Forelimb muscle (tissue), 1 donor: ENCODE measurements at regions not wholly inside any gene's neighbourhood (a gene's known extent, or its start where the extent isn't known, plus 50 kb on each side); places are given as distances from the start of the nearest gene placed in this dataset.
A peak's percentile ranks its signal among the peaks of the same experiment; 100 is the strongest.

ENCODE experiments used
- DNase-seq: peaks from one replicate; pipeline ENCODE4 v3.0.0-alpha.2; 2013; ENCODE audit warnings: low read depth

GRCh38 chr4:140316799-140317198, 56.6 kb upstream of the SCOC start:
- DNase-seq = no peak

GRCh38 chr4:140315970-140316369, 57.5 kb upstream of the SCOC start:
- no peak for DNase-seq

DNA sequence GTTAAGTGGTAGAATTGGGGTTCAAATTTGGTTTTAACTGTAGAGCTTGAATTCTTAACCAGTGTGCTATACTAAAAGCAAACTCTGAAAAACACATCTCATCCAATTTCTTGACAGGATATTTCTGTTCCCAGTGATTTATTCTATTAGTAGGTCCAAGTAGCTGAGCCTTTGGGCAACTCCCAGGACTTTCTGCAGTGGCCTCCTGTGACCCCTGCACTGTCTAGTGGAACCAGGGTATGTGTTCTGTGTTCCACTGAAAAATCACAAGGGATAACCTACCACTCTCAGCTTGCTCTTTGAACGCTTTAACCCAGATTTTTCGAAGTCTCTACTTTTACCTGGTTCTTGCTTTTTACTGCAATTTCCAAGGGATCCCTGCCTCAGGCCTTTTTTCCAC, 58.0 kb upstream of the SCOC start:
- no peak for DNase-seq

DNA sequence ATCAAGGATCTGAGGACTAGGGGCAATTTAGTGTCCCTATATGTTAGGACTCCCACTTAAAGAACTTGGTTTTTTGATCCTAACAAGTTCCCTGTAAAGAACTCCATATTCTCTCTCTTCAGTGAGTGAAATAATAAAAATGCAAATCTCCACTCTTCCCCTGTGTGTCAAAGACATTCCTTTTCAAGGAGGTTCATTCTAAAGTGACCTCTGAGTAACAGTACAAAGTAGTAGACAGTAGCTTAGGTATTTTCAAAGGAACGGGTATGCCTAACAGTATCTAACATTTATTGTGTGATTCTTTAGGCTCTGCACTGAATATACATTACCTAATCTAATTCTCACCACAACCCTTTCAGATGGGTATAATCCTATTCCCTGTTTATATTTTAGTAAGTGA, 58.4 kb upstream of the SCOC start:
- no peak for DNase-seq

GRCh38 chr4:140312100-140312499, 61.3 kb upstream of the SCOC start:
- DNase-seq = no peak

- DNase-seq = no peak
Observed at GRCh38 chr4:140311257-140311835, 62.1 kb upstream of the SCOC start.

DNA sequence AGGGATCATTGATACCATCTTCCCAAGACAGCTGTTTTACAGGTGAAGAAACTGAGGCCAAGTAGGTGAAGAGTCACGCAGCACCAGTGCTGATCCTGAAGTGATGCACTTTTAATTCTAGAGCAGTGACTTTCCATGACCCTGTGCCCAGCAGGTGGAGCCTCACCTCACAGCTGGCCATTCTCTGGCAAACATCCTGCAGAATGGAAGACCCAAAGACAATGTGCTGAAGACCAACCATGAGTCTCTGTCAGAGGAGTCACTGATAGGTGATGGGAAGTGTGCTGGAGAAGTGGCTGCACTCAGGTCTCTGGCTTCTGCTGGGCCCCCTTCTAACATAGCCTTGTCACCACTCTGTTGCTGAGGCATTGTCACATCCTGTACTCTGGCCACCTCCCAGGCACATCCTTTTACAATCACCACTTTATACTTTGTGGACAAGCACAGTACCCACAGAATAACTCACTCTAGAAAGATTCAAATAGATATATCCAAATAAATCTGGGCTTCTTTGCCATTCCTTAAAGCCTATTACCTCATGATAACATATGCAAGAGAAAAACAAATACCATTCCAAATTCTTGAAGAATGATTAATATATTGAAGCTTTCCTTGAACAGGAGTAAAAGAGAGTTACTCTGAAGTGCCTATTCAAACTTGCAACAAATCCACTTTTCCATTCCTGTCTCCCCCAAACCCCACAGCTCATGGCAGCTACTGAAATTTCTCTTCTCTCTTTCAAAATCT, 64.1 kb upstream of the SCOC start:
- no peak for DNase-seq

DNA sequence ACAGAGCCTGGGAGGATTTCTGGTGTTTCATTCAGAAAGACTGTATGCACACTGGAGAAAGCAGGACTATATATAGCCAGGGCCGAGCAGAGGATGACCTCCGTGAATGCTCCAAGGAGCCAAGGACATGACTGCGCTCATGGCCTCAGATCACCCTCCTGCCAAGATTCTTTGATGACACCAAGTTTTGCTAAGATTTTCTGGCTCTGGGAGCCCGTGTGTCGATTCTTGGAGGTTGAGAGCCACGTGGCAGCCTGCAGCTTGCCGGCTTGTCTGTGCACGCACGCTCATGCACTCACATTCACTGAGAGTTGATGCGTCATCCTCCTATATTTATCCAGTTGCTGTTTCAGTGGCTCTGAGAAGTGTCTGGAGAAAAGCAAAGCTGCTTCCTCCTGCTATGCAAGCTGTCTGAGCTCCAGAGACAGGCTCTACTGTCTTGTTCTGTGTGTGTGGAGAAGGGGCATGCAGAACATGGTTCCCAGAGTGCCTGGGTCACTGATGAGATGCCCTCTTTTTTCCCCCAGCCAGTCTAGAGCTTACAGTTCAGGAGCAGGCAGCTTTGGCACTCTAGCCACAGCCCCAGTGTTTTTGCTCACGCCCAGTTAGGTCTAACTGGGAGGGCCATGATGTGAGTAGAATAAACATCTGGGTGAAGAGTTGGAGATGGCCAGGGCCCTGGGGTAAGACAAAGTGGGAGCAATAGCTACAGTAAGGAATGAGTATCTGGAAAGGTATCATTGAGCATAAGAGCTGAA, 64.9 kb upstream of the SCOC start:
- DNase-seq = peak; percentile 40

- no peak for DNase-seq
Observed at GRCh38 chr4:140305053-140305452, 68.4 kb upstream of the SCOC start.

DNA sequence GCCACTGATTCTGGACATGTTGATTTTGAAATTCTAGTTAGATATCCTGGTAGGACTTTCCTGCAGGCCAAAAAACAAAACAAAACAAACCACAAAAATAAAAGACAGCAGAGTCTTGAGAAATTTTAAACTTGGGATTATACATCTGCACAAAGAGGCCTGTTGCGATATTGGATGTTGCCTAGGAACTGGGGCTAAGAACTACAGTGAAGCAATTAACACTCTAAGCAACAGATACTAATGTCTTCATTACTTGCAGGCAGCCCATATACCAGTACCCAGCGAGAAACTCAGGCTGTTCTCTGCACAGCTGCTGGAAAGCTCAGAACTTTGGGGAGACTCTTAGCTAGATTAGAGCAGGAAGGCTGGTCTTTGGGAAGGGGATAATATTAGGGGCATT, 69.1 kb upstream of the SCOC start:
- DNase-seq = no peak

DNA sequence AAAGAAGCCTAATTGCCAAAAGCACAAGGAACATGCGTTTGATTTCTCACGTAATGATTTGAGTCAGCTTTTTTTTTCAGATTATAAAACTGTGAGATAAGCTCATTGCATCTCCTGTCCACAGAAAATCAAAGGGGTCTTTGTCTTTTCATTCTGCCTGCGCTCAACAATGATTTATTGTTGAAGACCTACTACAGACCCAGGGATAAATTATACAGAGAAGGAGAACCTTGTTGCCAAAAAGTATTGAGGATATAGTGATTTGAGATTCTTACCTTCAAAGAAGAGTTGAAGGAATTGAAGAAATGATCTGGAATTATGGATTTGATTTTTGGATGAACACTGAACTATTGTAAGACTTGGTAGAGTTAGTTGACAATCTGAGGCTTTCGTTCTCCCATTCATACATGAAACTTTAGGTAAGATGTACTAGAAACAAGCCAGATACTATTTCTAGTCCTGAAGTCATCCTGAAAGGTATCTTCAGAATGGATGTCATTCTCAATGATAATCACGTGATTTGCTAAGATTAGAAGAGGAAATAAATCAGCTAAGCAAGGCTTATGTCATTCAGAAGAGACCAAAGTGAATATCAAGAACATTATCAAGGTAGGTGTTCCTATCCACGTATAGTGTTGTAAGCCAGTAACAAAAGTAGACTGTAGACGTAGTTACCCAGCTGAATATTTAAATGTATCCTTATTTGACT, 71.1 kb upstream of the SCOC start:
- DNase-seq = no peak

DNA sequence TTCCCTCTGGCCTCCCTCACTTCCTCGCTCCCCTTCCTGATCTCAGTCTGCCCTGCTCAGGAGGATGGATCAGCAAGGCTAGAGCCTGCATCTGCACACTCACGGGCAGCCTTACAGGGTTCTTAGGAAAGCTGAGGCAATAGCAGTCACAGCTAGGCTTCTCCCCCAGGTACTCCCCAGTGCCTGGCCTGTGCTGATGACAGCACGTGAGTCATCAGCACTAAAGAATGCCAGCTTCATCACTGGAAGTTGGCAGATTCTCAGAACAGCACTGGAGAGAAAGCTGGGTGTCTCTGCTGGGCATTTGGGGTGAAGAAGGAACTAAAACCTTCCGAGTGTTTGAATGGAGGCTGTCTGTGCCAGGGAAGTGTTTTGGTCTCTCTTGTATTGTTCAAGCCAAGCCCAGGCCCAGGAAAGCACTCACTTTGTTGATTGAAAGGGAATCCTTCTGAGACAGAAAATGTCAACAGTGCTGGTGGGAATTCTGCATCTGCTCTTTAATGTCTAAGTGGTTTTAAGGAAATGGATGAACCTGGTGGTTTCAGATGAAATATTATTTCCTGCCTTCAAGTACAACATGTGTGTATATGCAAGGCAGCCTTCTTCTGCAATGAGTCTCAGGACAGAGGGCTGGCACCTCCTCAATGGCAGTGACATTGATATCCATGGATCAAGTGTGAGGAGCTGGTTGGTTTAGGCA, 73.0 kb upstream of the SCOC start:
- no peak for DNase-seq

DNA sequence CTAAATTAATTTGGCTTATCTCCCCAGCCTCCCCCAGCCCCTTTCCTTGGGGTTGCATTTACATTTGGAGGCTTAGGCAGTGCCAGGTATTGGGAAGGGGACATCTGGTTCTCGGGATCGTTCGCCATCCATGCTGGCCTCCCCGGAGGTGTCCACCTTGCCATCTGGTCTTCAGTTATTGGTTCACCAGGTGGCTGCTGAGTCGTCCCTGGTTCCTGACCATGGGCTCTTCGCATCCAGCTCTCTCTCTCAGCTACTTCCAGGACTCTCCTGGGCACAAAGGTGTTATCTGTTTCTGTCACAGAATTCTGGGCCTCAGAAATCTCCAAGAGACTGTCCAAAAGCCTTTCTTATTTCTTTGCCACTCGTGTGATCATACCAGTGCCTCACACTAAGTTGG, 75.4 kb upstream of the SCOC start:
- no peak for DNase-seq

GRCh38 chr4:140297221-140297570, 76.2 kb upstream of the SCOC start:
- DNase-seq = no peak

GRCh38 chr4:140296335-140297220, 76.9 kb upstream of the SCOC start:
- peak; percentile 29 for DNase-seq

- DNase-seq = no peak
Observed at GRCh38 chr4:140293979-140294378, 79.5 kb upstream of the SCOC start.

GRCh38 chr4:140291259-140291658, 82.2 kb upstream of the SCOC start:
- no peak for DNase-seq

DNA sequence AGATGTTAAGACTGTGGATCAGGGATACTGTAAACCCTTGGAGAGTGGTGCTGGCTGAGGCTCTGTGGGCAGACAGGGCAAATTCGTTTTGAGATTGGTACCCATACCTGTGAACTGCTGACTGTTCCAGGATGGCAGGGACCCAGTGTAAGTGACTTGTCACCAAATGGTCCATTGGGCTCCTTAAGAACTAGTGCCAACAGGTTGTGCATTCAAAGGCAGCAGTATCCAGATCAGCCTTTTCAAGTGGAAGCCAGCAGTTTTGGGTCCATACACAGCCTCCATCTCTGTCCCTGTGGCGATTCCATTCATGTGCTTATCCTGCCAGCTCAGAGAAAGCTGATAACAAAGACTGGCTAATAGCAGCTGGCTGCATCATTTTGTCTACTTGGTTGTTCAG, 84.0 kb upstream of the SCOC start:
- no peak for DNase-seq

DNA sequence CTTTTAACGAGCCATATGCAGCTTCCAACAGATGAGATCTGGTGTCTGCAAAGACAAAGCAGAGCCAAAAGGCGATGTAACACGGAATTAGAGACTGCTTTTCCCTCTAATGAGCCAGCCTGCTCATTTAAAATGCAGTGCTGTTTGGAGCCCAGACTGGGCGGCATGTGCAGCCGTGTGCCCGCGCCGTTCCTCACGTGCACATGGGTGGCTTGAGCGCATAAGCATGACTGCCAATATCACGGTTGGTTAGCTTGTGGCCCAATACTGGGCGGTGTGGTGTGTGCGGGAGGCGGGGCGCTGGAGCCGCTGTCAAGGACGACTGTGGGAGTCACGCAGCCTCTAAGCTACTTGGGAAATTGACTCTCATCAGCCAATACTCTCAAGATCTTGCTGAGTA, 87.0 kb upstream of the SCOC start:
- no peak for DNase-seq

GRCh38 chr4:140284456-140284855, 89.0 kb upstream of the SCOC start:
- no peak for DNase-seq
